ENCODE measurements at regions not wholly inside any gene's neighbourhood (a gene's known extent, or its start where the extent isn't known, plus 50 kb on each side); places are given as distances from the start of the nearest gene placed in this dataset.

GRCh38 chr13:67614579-67614978, 384.4 kb upstream of the PCDH9 start:
- no peak for TF ChIP-seq YY1 (IDR thresholded peaks at IDR 0.05; ENCODE audit: insufficient read depth, insufficient read length)
- TF ChIP-seq ZNF274 (IDR thresholded peaks at IDR 0.05; ENCODE audit: low read depth, low read length) = no peak
